AML-193 (cell line): ENCODE measurements at regions not wholly inside any gene's neighbourhood (a gene's known extent, or its start where the extent isn't known, plus 50 kb on each side); places are given as distances from the start of the nearest gene placed in this dataset.

Source experiments
- DNase-seq, 2 experiments: peaks; one replicate each; lab custom pipeline; 2025; lab: John Stamatoyannopoulos, UW

GRCh38 chr5:97847920-97848631 is 665.0 kb upstream of the RIOK2 start:
- no peak for DNase-seq

GRCh38 chr5:97851036-97851435 is 668.0 kb upstream of the RIOK2 start:
- no peak for DNase-seq

GRCh38 chr5:97854871-97855762 is 672.1 kb upstream of the RIOK2 start:
- no peak for DNase-seq

GRCh38 chr5:97874491-97874890 is 691.4 kb upstream of the RIOK2 start:
- DNase-seq, result no peak

- no peak for DNase-seq
These were observed 693.2 kb upstream of the RIOK2 start for GRCh38 chr5:97876272-97876671.

GRCh38 chr5:97877588-97877987 is 694.5 kb upstream of the RIOK2 start:
- DNase-seq, result no peak

GRCh38 chr5:97888439-97888838 is 705.4 kb upstream of the RIOK2 start:
- DNase-seq, result no peak

GRCh38 chr5:97891971-97892370 is 708.9 kb upstream of the RIOK2 start:
- no peak for DNase-seq

GRCh38 chr5:97903742-97904141 is 720.7 kb upstream of the RIOK2 start:
- no peak for DNase-seq

- no peak for DNase-seq
These were observed 723.1 kb upstream of the RIOK2 start for GRCh38 chr5:97906135-97906534.

GRCh38 chr5:97907646-97908400 is 724.8 kb upstream of the RIOK2 start:
- no peak for DNase-seq

- DNase-seq, result no peak
These were observed 726.5 kb upstream of the RIOK2 start for GRCh38 chr5:97909541-97909940.

GRCh38 chr5:97914483-97914882 is 731.4 kb upstream of the RIOK2 start:
- DNase-seq, result no peak

GRCh38 chr5:97915106-97915505 is 732.1 kb upstream of the RIOK2 start:
- no peak for DNase-seq

- no peak for DNase-seq
These were observed 735.0 kb upstream of the RIOK2 start for GRCh38 chr5:97918057-97918456.

GRCh38 chr5:97918620-97919019 is 735.6 kb upstream of the RIOK2 start:
- no peak for DNase-seq

- no peak for DNase-seq
These were observed 736.7 kb upstream of the RIOK2 start for GRCh38 chr5:97919719-97920118.

GRCh38 chr5:97922776-97923175 is 739.7 kb upstream of the RIOK2 start:
- no peak for DNase-seq

- DNase-seq, result no peak
These were observed 740.4 kb upstream of the RIOK2 start for GRCh38 chr5:97923496-97923895.

- no peak for DNase-seq
These were observed 741.0 kb upstream of the RIOK2 start for GRCh38 chr5:97923997-97924396.

GRCh38 chr5:97929383-97929782 is 746.3 kb upstream of the RIOK2 start:
- DNase-seq, result no peak

GRCh38 chr5:97931829-97932228 is 748.8 kb upstream of the RIOK2 start:
- DNase-seq, result no peak

- no peak for DNase-seq
These were observed 753.2 kb upstream of the RIOK2 start for GRCh38 chr5:97936231-97936630.
